ENCODE measurements at regions not wholly inside any gene's neighbourhood (a gene's known extent, or its start where the extent isn't known, plus 50 kb on each side); places are given as distances from the start of the nearest gene placed in this dataset.

GRCh38 chr22:49240472-49240871 lies 587.2 kb downstream of the BRD1 start:
- DNase-seq: no peak

GRCh38 chr22:49240016-49240380 lies 587.7 kb downstream of the BRD1 start:
- no peak for DNase-seq

- no peak for DNase-seq
Measured at GRCh38 chr22:49239264-49240015, 588.2 kb downstream of the BRD1 start.

GRCh38 chr22:49238181-49239141 lies 589.2 kb downstream of the BRD1 start:
- DNase-seq: no peak

- DNase-seq: no peak
Measured at GRCh38 chr22:49237703-49238102, 590.0 kb downstream of the BRD1 start.

- no peak for DNase-seq
Measured at GRCh38 chr22:49237279-49237678, 590.4 kb downstream of the BRD1 start.

- no peak for DNase-seq
Measured at GRCh38 chr22:49236541-49237075, 591.1 kb downstream of the BRD1 start.

- no peak for DNase-seq
Measured at GRCh38 chr22:49235463-49236300, 592.0 kb downstream of the BRD1 start.

GRCh38 chr22:49234459-49234858 lies 593.2 kb downstream of the BRD1 start:
- DNase-seq: no peak

GRCh38 chr22:49233507-49234100 lies 594.1 kb downstream of the BRD1 start:
- DNase-seq: no peak

- no peak for DNase-seq
Measured at GRCh38 chr22:49232319-49233067, 595.2 kb downstream of the BRD1 start.

GRCh38 chr22:49230194-49230577 lies 597.5 kb downstream of the BRD1 start:
- no peak for DNase-seq

GRCh38 chr22:49229483-49230193 lies 598.0 kb downstream of the BRD1 start:
- DNase-seq: no peak

GRCh38 chr22:49228431-49229037 lies 599.1 kb downstream of the BRD1 start:
- DNase-seq: no peak

GRCh38 chr22:49227670-49228069 lies 600.0 kb downstream of the BRD1 start:
- no peak for DNase-seq

- no peak for DNase-seq
Measured at GRCh38 chr22:49226096-49226495, 601.6 kb downstream of the BRD1 start.

GRCh38 chr22:49224243-49224642 lies 603.4 kb downstream of the BRD1 start:
- no peak for DNase-seq

GRCh38 chr22:49218142-49218541 lies 609.5 kb downstream of the BRD1 start:
- no peak for DNase-seq

GRCh38 chr22:49216579-49216978 lies 611.1 kb downstream of the BRD1 start:
- DNase-seq: no peak

GRCh38 chr22:49215840-49216239 lies 611.8 kb downstream of the BRD1 start:
- no peak for DNase-seq

- no peak for DNase-seq
Measured at GRCh38 chr22:49214976-49215375, 612.7 kb downstream of the BRD1 start.

Data from EL (cell line).